ENCODE measurements at regions not wholly inside any gene's neighbourhood (a gene's known extent, or its start where the extent isn't known, plus 50 kb on each side); places are given as distances from the start of the nearest gene placed in this dataset.

- no peak for ATAC-seq
- no peak for TF ChIP-seq TSHZ2 (CRISPR knock-in tag; IDR thresholded peaks at IDR 0.05)
- TF ChIP-seq ZC3H10 (CRISPR knock-in tag; IDR thresholded peaks at IDR 0.05): no peak
- TF ChIP-seq PATZ1 (CRISPR knock-in tag; IDR thresholded peaks at IDR 0.05; ENCODE audit: borderline replicate concordance): no peak
- TF ChIP-seq ESRRG (CRISPR knock-in tag; IDR thresholded peaks at IDR 0.05): no peak
- TF ChIP-seq CREB5 (CRISPR knock-in tag; IDR thresholded peaks at IDR 0.05; ENCODE audit: low read depth): no peak
- no peak for TF ChIP-seq CSRNP3 (CRISPR knock-in tag; IDR thresholded peaks at IDR 0.05)
- TF ChIP-seq TOX (CRISPR knock-in tag; IDR thresholded peaks at IDR 0.05; ENCODE audit: borderline replicate concordance): no peak
- no peak for TF ChIP-seq POU6F1 (CRISPR knock-in tag; IDR thresholded peaks at IDR 0.05; ENCODE audit: borderline replicate concordance, low read depth)
- TF ChIP-seq RARB (CRISPR knock-in tag; IDR thresholded peaks at IDR 0.05): no peak
- no peak for TF ChIP-seq PPARA (CRISPR knock-in tag; IDR thresholded peaks at IDR 0.05; ENCODE audit: borderline replicate concordance)
- TF ChIP-seq ZNF70 (CRISPR knock-in tag; IDR thresholded peaks at IDR 0.05): no peak
- TF ChIP-seq ZNF8 (CRISPR knock-in tag; IDR thresholded peaks at IDR 0.05): no peak
- no peak for TF ChIP-seq ZNF565 (CRISPR knock-in tag; conservative IDR thresholded peaks at IDR 0.05; ENCODE audit: low read depth)
- no peak for TF ChIP-seq ARNTL (CRISPR knock-in tag; IDR thresholded peaks at IDR 0.05; ENCODE audit: borderline replicate concordance, low read depth)
- TF ChIP-seq OSR1 (CRISPR knock-in tag; IDR thresholded peaks at IDR 0.05): no peak
- TF ChIP-seq ISL1 (CRISPR knock-in tag; IDR thresholded peaks at IDR 0.05): no peak
- TF ChIP-seq SNAI2 (CRISPR knock-in tag; IDR thresholded peaks at IDR 0.05): no peak
- TF ChIP-seq ZFP3 (CRISPR knock-in tag; IDR thresholded peaks at IDR 0.05): no peak
Observed at GRCh38 chr2:64906853-64907536, 82.2 kb upstream of the SLC1A4 start.

- ATAC-seq: no peak
- TF ChIP-seq ISL1 (CRISPR knock-in tag; IDR thresholded peaks at IDR 0.05) (no peak), ESRRG (CRISPR knock-in tag; IDR thresholded peaks at IDR 0.05) (no peak), POU6F1 (CRISPR knock-in tag; IDR thresholded peaks at IDR 0.05; ENCODE audit: borderline replicate concordance, low read depth) (no peak), ARNTL (CRISPR knock-in tag; IDR thresholded peaks at IDR 0.05; ENCODE audit: borderline replicate concordance, low read depth) (no peak), GLIS3 (CRISPR knock-in tag; IDR thresholded peaks at IDR 0.05) (no peak), TCF4 (CRISPR knock-in tag; IDR thresholded peaks at IDR 0.05; ENCODE audit: borderline replicate concordance) (no peak), PATZ1 (CRISPR knock-in tag; IDR thresholded peaks at IDR 0.05; ENCODE audit: borderline replicate concordance) (no peak), PPARA (CRISPR knock-in tag; IDR thresholded peaks at IDR 0.05; ENCODE audit: borderline replicate concordance) (no peak)
Observed at GRCh38 chr2:64908406-64908805, 80.8 kb upstream of the SLC1A4 start.

Data from SK-N-SH treated with all-trans-retinoic acid at 6 μM for 48 hours (cell line).